NCI-H82 (cell line): ENCODE measurements at regions not wholly inside any gene's neighbourhood (a gene's known extent, or its start where the extent isn't known, plus 50 kb on each side); places are given as distances from the start of the nearest gene placed in this dataset.
"Not testable (repeated sequence)": the region's sequence is repeated elsewhere in the genome, so short reads cannot be mapped to it uniquely, and the experiment has no call there.

Source experiments
- DNase-seq: peaks from one replicate; lab custom pipeline; 2025; lab: John Stamatoyannopoulos, UW

- no peak for DNase-seq
Observed at GRCh38 chr1:10911490-10912166, 100.8 kb upstream of the TARDBP start.

DNA sequence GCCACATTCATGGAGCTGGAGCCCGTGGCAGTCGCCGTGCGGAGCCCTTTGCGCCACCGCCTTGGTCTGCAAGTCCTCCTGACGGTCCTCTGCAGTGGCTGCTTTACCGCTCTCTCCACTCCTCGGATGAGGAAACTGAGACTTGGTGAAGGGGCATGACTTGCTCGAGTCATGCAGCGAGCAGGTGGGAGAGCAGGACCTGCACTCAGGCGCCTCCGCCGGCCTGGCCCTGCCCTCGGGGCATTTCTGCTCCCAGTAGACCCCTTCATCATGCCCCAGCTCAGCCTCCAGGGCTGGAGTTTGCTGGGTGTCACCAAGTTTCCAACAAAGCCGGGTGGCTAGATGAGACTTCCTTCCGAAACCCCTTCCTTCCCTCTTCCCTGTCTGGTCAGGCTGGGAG, 100.0 kb upstream of the TARDBP start:
- DNase-seq, result no peak

DNA sequence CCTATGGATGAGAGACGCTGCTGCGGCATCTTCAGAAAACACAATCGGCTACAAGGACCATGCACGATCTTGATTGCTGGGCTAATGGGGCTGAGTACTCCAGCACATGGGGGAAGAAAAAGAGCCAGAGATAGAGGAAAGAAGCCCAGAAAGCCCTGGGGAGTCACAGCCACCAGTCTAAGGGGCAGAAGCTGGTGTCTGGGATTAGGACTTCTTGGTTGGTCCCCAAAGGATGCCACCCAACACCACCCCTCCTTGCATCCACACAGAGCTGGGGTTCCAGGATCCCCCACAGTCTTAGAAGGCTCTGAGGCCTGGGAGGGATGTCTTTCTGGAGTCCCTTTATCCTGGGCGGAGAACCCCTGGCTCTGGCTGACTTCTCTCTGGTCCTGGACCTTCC, 98.4 kb upstream of the TARDBP start:
- DNase-seq, result no peak

DNA sequence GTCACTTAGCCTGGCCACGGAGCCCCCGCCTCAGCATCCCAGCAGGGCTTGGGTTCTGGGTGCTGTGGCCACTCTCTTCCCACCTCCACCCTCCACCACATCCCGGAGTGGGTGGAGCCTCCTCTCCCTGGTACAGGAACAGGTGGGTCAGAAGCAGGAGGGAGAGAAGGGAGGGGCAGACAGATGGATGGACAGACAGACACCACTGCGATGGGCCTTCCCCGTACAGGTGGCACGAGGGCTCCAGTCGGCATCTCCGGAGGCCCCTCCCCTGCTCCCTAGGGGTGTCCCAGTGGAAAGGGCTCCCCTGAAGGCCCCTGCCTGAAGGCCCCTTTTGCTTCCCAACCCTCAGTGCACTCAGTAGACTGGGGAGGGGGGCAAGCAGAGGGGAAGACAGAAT, 96.9 kb upstream of the TARDBP start:
- peak; percentile 36 for DNase-seq

GRCh38 chr1:10916311-10916710, 96.1 kb upstream of the TARDBP start:
- no peak for DNase-seq

GRCh38 chr1:10916991-10917390, 95.5 kb upstream of the TARDBP start:
- DNase-seq, result no peak

DNA sequence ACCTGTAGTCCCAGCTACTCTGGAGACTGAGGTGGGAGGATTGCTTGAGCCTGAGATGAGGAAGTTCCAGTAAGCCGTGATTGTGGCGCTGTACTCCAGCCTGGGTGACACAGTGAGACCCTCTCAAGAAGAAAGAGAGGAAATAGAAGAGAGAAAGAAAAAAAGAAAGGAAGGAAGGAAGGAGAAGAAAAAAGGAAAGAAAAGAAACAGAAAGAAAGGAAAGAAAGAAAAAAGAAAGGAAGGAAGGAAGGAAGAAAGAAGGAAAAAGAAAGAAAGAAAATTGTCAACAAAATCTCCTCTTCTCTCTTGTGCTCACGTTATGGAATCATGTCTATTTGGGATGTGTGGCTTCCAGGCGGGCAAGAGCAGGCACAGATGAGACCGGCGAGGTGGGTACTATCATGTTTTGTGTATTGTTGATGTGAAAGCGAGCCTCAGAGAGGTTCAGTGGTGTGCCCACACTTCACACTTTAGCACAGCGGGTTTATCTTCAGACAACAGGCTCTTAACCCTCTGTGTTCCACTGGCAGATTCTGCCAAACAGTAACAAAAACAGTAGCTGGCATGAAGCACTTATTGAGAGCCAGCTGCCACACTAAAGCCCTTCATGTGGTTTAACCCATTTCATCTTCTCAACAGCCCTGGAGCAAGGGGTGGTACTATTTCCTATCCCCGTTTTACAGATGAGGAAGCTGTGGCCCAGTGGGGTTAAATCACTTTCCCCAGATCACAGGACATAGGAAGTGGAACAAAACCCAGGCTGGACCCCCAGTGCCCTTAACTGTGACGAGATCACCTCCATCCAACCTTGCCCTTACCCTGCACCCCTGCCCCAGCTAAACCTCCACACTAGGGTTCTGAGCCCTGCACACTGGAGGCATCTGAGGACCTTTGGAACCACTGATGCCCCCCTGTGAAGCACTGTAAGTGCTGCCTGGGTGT, 94.7 kb upstream of the TARDBP start:
- DNase-seq, result no peak

GRCh38 chr1:10918531-10918930, 93.9 kb upstream of the TARDBP start:
- no peak for DNase-seq

GRCh38 chr1:10920063-10920626, 92.3 kb upstream of the TARDBP start:
- DNase-seq, result no peak

DNA sequence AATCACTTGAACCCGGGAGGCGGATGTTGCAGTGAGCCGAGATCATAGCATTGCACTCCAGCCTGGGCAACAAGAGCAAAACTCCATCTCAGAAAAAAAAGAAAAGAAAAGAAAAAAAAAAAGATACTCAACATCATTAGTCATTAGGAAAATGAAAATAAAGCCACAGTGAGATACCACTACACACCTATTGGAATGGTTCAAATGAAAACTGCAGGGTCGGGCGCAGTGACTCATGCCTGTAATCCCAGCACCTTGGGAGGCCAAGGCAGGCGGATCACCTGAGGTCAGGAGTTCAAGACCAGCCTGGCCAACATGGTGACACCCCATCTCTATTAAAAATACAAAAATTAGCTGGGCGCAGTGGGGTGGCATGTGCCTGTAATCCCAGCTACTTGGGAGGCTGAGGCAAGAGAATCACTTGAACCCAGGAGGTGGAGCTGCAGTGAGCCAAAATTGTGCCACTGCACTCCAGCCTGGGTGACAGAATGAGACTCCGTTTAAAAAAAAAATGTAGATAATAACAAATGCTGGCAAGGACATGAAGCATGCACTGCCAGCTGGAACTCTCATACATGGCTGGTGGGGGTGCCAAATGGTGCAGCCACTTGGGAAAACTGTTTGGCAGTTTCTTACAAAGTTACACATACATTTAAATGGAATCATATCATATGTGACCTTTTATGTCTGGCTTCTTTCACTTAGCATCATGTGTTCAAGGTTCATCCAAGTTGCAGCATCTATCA, 90.0 kb upstream of the TARDBP start:
- DNase-seq, result not testable (repeated sequence)

GRCh38 chr1:10924030-10924429, 88.4 kb upstream of the TARDBP start:
- no peak for DNase-seq

GRCh38 chr1:10928654-10929053, 83.8 kb upstream of the TARDBP start:
- DNase-seq, result no peak

GRCh38 chr1:10932088-10932487, 80.4 kb upstream of the TARDBP start:
- no peak for DNase-seq

- DNase-seq, result no peak
Observed at GRCh38 chr1:10934150-10934818, 78.2 kb upstream of the TARDBP start.

GRCh38 chr1:10935246-10935645, 77.2 kb upstream of the TARDBP start:
- no peak for DNase-seq

- no peak for DNase-seq
Observed at GRCh38 chr1:10935724-10936123, 76.7 kb upstream of the TARDBP start.

DNA sequence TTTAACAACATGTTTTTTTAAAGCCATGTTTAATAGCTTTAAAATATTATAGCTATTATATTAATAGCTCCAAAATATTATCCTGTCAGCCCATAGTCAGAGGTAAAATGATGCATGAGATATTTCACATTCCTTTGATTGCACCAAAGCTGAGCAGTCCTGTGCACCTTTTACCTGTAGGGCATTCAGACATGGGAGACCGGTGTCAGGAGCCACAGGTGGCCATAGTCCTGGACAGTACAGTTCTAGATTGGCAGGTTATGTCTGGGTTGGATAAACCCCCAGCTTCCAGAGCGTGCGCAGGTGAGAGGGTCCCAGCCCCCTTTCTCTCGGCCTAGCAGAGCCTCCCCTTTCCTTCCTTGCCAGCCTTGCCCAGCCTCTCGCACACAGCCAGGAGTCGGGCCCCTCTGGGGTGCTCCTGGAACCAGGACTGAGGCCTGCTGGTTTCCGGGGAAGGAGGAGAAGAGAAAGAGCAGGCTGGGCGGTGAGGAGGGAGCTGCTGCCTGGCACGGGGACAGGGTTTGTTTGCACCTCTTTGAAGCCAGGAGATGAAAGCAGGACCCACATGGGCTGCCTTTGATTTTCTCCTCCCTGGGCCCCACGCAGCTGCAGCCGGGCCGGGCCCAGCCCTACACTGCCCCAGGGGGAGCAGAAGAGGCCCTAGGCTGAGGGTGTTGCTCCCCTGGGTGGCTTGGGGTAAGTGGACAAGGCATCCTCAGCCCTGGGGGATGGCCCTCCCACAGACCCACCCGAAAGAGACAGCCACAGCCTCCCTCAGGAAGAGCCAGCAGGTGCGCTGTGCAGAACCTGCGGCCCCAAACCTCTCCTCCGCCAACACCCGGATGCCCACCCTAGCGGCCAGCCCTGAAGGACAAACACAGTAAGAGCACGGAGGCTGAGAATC, 75.2 kb upstream of the TARDBP start:
- no peak for DNase-seq

DNA sequence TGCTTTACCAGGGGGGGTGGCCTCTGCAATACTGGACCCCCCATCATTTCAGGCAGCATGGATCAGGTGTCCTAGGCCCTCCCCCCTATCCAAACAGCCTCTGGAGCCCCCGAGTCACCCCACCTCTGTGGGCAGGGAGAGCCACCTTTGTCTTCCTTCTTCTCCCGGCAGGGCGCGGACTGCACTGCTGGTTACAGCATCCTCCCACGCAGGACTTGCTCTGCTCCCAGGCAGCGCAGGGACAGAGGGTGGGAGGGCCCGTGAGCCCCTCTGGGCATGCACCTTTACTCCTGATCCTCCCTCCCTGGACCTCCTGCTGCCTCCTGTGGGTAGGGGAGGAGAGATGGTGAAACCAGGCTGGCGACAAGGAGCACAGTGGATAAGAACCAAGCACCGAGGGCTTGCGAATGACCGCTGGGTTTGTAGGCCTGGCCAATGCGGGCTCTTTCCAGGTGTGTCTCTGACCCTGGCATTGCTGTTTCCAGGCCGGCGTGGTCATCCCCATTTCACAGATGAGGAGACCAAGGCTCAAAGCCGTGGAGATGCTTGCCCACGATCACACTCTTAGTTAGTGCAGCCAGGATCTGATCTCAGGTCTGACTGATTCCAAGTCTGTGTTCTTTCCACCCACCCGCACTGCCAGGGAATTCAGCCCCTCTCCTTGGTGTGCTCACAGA, 73.6 kb upstream of the TARDBP start:
- DNase-seq, result no peak

DNA sequence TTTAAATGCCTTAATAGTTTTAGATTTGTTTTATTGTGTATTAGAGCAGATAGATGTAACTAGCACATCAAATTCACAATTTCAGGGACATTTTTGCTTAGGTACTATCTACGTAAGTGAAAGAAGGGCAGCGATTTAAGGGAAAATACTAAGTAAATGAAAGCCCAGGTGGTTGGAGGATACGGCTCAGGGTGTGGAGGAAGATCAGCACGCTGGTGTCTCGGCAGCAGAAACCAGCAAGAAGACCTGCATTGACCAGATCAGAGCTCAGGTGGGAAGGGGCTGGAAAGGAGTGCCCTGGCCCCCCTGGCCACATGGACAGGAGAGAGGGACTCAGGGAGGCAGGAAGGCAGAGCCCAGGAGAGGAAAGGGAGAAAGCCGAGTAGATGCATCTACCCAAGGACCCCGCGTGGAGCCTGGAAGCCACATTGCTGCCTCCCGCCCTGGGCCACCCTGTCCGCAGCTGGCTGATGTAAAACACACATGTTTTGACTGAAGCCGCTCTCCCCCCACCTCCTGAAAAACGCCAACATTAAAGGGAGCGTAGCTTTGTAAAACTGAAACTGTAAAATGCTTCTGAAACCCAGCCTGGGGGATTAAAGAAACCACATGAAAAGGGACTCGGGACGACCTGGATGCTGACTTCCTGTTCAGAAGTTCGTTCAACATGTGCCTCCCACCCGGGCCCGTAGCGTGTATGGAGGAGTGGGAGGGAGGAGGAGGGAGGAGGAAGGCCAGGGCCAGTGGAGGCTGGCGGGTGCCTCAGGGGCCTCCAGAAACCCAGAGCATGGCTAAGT, 72.6 kb upstream of the TARDBP start:
- DNase-seq, result no peak
